ENCODE measurements at regions not wholly inside any gene's neighbourhood (a gene's known extent, or its start where the extent isn't known, plus 50 kb on each side); places are given as distances from the start of the nearest gene placed in this dataset.

DNA sequence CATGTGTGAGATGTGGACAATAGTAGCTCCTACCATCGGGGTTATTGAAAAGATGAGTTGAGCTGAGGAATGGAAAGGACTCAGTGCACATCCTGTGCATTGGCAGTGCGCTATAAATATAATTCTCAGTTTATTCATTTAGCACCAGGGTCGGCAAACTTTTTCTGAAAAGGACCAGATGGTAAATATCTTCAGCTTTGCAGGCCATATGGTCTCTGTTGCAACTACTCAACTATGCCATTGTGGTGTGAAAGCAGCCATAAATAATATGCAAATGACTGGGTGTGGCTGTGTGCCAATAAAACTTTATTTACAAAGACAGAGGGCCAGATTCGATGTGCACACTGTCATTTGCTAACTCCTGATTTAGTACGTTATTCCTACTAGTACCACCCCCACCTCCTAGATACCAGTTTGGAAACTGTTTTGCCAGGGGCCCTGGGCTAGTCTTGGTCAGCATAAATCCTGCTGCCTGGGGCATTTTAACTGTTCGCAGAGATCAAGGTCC, 422.9 kb upstream of the MKI67 start:
- H3K9ac ChIP-seq (ENCODE audit: low read length), result no peak overlapping the region
- no peaks in the 10 kb centered on the region for H4K20me1 ChIP-seq (ENCODE audit: insufficient read depth)
- H3K79me2 ChIP-seq (ENCODE audit: insufficient read depth, low read length), result no peaks in the 10 kb centered on the region
- POLR2A ChIA-PET, result no interaction called here
- no peak overlapping the region for H2AFZ ChIP-seq (ENCODE audit: low read depth, low read length, poor library complexity, severe bottlenecking)
- no peaks in the 10 kb centered on the region for H3K36me3 ChIP-seq (ENCODE audit: control insufficient read depth in 1 of 2, insufficient read depth in 2 of 2, low read length in 2 of 2)
- TF ChIP-seq EZH2 (IDR thresholded peaks at IDR 0.05) (no peak), POLR2AphosphoS5 (IDR thresholded peaks at IDR 0.05; ENCODE audit: low read depth, low read length) (no peak), SRF (IDR thresholded peaks at IDR 0.05; ENCODE audit: low read depth) (no peak)
- TF ChIP-seq, protein P1, sequence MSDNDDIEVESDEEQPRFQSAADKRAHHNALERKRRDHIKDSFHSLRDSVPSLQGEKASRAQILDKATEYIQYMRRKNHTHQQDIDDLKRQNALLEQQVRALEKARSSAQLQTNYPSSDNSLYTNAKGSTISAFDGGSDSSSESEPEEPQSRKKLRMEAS (IDR thresholded peaks at IDR 0.05), result no peak
- TF ChIP-seq, protein P2, sequence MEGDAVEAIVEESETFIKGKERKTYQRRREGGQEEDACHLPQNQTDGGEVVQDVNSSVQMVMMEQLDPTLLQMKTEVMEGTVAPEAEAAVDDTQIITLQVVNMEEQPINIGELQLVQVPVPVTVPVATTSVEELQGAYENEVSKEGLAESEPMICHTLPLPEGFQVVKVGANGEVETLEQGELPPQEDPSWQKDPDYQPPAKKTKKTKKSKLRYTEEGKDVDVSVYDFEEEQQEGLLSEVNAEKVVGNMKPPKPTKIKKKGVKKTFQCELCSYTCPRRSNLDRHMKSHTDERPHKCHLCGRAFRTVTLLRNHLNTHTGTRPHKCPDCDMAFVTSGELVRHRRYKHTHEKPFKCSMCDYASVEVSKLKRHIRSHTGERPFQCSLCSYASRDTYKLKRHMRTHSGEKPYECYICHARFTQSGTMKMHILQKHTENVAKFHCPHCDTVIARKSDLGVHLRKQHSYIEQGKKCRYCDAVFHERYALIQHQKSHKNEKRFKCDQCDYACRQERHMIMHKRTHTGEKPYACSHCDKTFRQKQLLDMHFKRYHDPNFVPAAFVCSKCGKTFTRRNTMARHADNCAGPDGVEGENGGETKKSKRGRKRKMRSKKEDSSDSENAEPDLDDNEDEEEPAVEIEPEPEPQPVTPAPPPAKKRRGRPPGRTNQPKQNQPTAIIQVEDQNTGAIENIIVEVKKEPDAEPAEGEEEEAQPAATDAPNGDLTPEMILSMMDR (IDR thresholded peaks at IDR 0.05 in 2 of 3, conservative IDR thresholded peaks at IDR 0.05 in 1 of 3; ENCODE audit: borderline replicate concordance in 1 of 3, insufficient read depth in 1 of 3, low read depth in 2 of 3, low read length in 2 of 3), result no peak
- H3K9me3 ChIP-seq (ENCODE audit: control insufficient read depth in 1 of 2, insufficient read depth in 1 of 2, low read depth in 1 of 2, low read length in 2 of 2), result no peaks in the 10 kb centered on the region
- no peak overlapping the region for H3K4me3 ChIP-seq (replicated peaks in 1 of 2; ENCODE audit: low read depth in 1 of 2, low read length in 2 of 2)
- no TSS peak for BruUV-seq (replicated peaks)
- H3K27me3 ChIP-seq (ENCODE audit: insufficient read depth, low read length), result peaks cover 58% of the 10 kb centered on the region
- DNase-seq (ENCODE audit: low read depth, low spot score) (no peak), ATAC-seq (no peak)
- H3K4me2 ChIP-seq (ENCODE audit: low read length), result no peak overlapping the region
- H3K9me2 ChIP-seq (ENCODE audit: insufficient read depth), result no peaks in the 10 kb centered on the region
- intact Hi-C loops (cut with micrococcal nuclease), result loop anchor here (5.0 kb wide), 1 partner anchor 102 kb away; no protein-coding TSS in a partner anchor
- H3K4me1 ChIP-seq (ENCODE audit: control insufficient read depth in 1 of 2, insufficient read depth in 2 of 2, low read length in 2 of 2), result no peaks in the 10 kb centered on the region
- RAD21 ChIA-PET (ENCODE audit: low non-redundant PET in 1 of 2, low total read pairs in 2 of 2, uncharacterized antibody in 2 of 2, unreplicated experiment in 2 of 2), result no interaction called here
- CTCF ChIA-PET, result interaction anchor here (1.6 kb wide), 1 partner anchor 85 kb away, joined by 3 read pairs; no protein-coding TSS in a partner anchor
- no peak overlapping the region for H3K27ac ChIP-seq (ENCODE audit: low read depth, low read length)

DNA sequence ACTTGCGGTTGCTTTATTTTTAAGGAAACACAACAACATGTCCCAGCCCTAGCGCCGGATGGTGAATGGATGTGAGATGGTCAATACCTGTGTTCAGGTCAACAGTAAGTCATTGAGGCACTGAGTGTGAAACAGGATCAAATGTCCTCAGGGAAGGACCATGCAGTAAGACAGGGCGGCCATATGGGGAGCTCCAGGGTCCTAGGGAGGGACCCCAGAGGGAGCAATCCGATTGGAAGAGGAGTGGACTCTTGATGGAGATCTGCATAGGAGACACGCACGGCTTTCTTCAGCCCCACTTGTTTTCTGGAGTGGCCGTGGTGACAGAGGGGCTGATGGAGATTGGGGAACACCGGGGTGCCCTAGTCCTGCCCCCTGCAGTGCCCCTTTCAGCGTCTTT, 423.8 kb upstream of the MKI67 start:
- DNase-seq (ENCODE audit: low read depth, low spot score), result no peak
- peak; percentile 45; the same call in 1 of the 2 replicates for ATAC-seq
- RAD21 ChIA-PET (ENCODE audit: low non-redundant PET in 1 of 2, low total read pairs in 2 of 2, uncharacterized antibody in 2 of 2, unreplicated experiment in 2 of 2), result no interaction called here
- no TSS peak for BruUV-seq (replicated peaks)
- Histone ChIP-seq H4K20me1 (ENCODE audit: insufficient read depth) (no peaks in the 10 kb centered on the region), H3K9me2 (ENCODE audit: insufficient read depth) (no peaks in the 10 kb centered on the region), H3K79me2 (ENCODE audit: insufficient read depth, low read length) (no peaks in the 10 kb centered on the region), H3K4me3 (replicated peaks in 1 of 2; ENCODE audit: low read depth in 1 of 2, low read length in 2 of 2) (no peak overlapping the region), H3K36me3 (ENCODE audit: control insufficient read depth in 1 of 2, insufficient read depth in 2 of 2, low read length in 2 of 2) (no peaks in the 10 kb centered on the region), H3K9me3 (ENCODE audit: control insufficient read depth in 1 of 2, insufficient read depth in 1 of 2, low read depth in 1 of 2, low read length in 2 of 2) (no peaks in the 10 kb centered on the region), H3K4me2 (ENCODE audit: low read length) (no peak overlapping the region), H2AFZ (ENCODE audit: low read depth, low read length, poor library complexity, severe bottlenecking) (no peak overlapping the region), H3K4me1 (ENCODE audit: control insufficient read depth in 1 of 2, insufficient read depth in 2 of 2, low read length in 2 of 2) (no peaks in the 10 kb centered on the region), H3K27me3 (ENCODE audit: insufficient read depth, low read length) (peaks cover 58% of the 10 kb centered on the region), H3K9ac (ENCODE audit: low read length) (no peak overlapping the region), H3K27ac (ENCODE audit: low read depth, low read length) (no peak overlapping the region)
- intact Hi-C loops (cut with micrococcal nuclease), result no loop called here
- TF ChIP-seq SRF (IDR thresholded peaks at IDR 0.05; ENCODE audit: low read depth) (no peak), POLR2AphosphoS5 (IDR thresholded peaks at IDR 0.05; ENCODE audit: low read depth, low read length) (no peak)
- TF ChIP-seq, protein P1 (IDR thresholded peaks at IDR 0.05), result no peak
- TF ChIP-seq, protein P3, sequence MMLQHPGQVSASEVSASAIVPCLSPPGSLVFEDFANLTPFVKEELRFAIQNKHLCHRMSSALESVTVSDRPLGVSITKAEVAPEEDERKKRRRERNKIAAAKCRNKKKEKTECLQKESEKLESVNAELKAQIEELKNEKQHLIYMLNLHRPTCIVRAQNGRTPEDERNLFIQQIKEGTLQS (IDR thresholded peaks at IDR 0.05), result no peak
- TF ChIP-seq, protein P4, sequence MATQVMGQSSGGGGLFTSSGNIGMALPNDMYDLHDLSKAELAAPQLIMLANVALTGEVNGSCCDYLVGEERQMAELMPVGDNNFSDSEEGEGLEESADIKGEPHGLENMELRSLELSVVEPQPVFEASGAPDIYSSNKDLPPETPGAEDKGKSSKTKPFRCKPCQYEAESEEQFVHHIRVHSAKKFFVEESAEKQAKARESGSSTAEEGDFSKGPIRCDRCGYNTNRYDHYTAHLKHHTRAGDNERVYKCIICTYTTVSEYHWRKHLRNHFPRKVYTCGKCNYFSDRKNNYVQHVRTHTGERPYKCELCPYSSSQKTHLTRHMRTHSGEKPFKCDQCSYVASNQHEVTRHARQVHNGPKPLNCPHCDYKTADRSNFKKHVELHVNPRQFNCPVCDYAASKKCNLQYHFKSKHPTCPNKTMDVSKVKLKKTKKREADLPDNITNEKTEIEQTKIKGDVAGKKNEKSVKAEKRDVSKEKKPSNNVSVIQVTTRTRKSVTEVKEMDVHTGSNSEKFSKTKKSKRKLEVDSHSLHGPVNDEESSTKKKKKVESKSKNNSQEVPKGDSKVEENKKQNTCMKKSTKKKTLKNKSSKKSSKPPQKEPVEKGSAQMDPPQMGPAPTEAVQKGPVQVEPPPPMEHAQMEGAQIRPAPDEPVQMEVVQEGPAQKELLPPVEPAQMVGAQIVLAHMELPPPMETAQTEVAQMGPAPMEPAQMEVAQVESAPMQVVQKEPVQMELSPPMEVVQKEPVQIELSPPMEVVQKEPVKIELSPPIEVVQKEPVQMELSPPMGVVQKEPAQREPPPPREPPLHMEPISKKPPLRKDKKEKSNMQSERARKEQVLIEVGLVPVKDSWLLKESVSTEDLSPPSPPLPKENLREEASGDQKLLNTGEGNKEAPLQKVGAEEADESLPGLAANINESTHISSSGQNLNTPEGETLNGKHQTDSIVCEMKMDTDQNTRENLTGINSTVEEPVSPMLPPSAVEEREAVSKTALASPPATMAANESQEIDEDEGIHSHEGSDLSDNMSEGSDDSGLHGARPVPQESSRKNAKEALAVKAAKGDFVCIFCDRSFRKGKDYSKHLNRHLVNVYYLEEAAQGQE (IDR thresholded peaks at IDR 0.05; ENCODE audit: low read depth), result no peak
- POLR2A ChIA-PET, result no interaction called here
- CTCF ChIA-PET, result interaction anchor here (1.6 kb wide), 1 partner anchor 84 kb away, joined by 3 read pairs; no protein-coding TSS in a partner anchor
